GM18498 (cell line): ENCODE measurements at regions not wholly inside any gene's neighbourhood (a gene's known extent, or its start where the extent isn't known, plus 50 kb on each side); places are given as distances from the start of the nearest gene placed in this dataset.
A peak's percentile ranks its signal among the peaks of the same experiment; 100 is the strongest.
"Not testable (repeated sequence)": the region's sequence is repeated elsewhere in the genome, so short reads cannot be mapped to it uniquely, and the experiment has no call there.

Source experiments
- ATAC-seq: cut with Tn5 transposase; IDR thresholded peaks from one replicate; pipeline ENCODE4 v1.9.1; 2021; ENCODE audit warnings: mild to moderate bottlenecking, moderate library complexity; ENCODE audit not compliant: unreplicated experiment

- no peak for ATAC-seq
Measured at GRCh38 chr1:182166750-182167149, 105.2 kb upstream of the ZNF648 start.

- ATAC-seq, result no peak
Measured at GRCh38 chr1:182166321-182166720, 104.8 kb upstream of the ZNF648 start.

GRCh38 chr1:182164273-182164672, 102.8 kb upstream of the ZNF648 start:
- ATAC-seq, result no peak

- no peak for ATAC-seq
Measured at GRCh38 chr1:182163821-182164223, 102.3 kb upstream of the ZNF648 start.

GRCh38 chr1:182159443-182159842, 97.9 kb upstream of the ZNF648 start:
- no peak for ATAC-seq

- no peak for ATAC-seq
Measured at GRCh38 chr1:182157187-182157586, 95.7 kb upstream of the ZNF648 start.

GRCh38 chr1:182154425-182154824, 92.9 kb upstream of the ZNF648 start:
- ATAC-seq, result not testable (repeated sequence)

GRCh38 chr1:182149411-182149965, 88.0 kb upstream of the ZNF648 start:
- no peak for ATAC-seq

GRCh38 chr1:182147951-182148350, 86.4 kb upstream of the ZNF648 start:
- no peak for ATAC-seq

GRCh38 chr1:182147136-182147820, 85.8 kb upstream of the ZNF648 start:
- ATAC-seq, result peak; percentile 85

GRCh38 chr1:182146286-182146685, 84.8 kb upstream of the ZNF648 start:
- no peak for ATAC-seq

GRCh38 chr1:182145441-182145840, 83.9 kb upstream of the ZNF648 start:
- ATAC-seq, result no peak

GRCh38 chr1:182144646-182145030, 83.1 kb upstream of the ZNF648 start:
- ATAC-seq, result no peak

- ATAC-seq, result no peak
Measured at GRCh38 chr1:182143825-182144645, 82.5 kb upstream of the ZNF648 start.

- peak; percentile 37 for ATAC-seq
Measured at GRCh38 chr1:182143154-182143657, 81.7 kb upstream of the ZNF648 start.

GRCh38 chr1:182142621-182143020, 81.1 kb upstream of the ZNF648 start:
- ATAC-seq, result no peak

GRCh38 chr1:182141040-182141439, 79.5 kb upstream of the ZNF648 start:
- no peak for ATAC-seq

GRCh38 chr1:182139496-182139895, 78.0 kb upstream of the ZNF648 start:
- no peak for ATAC-seq

GRCh38 chr1:182137546-182137945, 76.0 kb upstream of the ZNF648 start:
- no peak for ATAC-seq

GRCh38 chr1:182135946-182136345, 74.4 kb upstream of the ZNF648 start:
- ATAC-seq, result no peak

- ATAC-seq, result no peak
Measured at GRCh38 chr1:182134257-182134656, 72.7 kb upstream of the ZNF648 start.

GRCh38 chr1:182133181-182133580, 71.7 kb upstream of the ZNF648 start:
- no peak for ATAC-seq
